ENCODE measurements at regions not wholly inside any gene's neighbourhood (a gene's known extent, or its start where the extent isn't known, plus 50 kb on each side); places are given as distances from the start of the nearest gene placed in this dataset.

- Mint-ChIP-seq H3K4me1 (no peaks in the 10 kb centered on the region), H3K4me3 (no peak overlapping the region), H3K27ac (no peak overlapping the region), H3K27me3 (ENCODE audit: low read depth in 2 of 2) (peaks cover 22 to 57% of the 10 kb centered on the region in 2 donors), H3K9me3 (peaks cover 0 to 2% of the 10 kb centered on the region in 2 donors), H3K36me3 (no peaks in the 10 kb centered on the region)
- Histone ChIP-seq H3K9me3 (ENCODE audit: control insufficient read depth, insufficient read depth, low read length) (no peaks in the 10 kb centered on the region), H3K36me3 (ENCODE audit: control insufficient read depth, insufficient read depth, low read length) (no peaks in the 10 kb centered on the region), H3K4me1 (ENCODE audit: control insufficient read depth, insufficient read depth, low read length) (no peaks in the 10 kb centered on the region), H3K27me3 (ENCODE audit: control insufficient read depth, insufficient read depth, low read length) (no peaks in the 10 kb centered on the region), H3K27ac (ENCODE audit: low read length) (no peak overlapping the region), H3K4me3 (ENCODE audit: low read length) (no peak overlapping the region)
- 84% methylated on average over 4 of the region's 4 CpGs for WGBS (ENCODE audit: insufficient coverage)
- DNase-seq: no peak
- intact Hi-C loops (cut with micrococcal nuclease): loop anchor here (5.0 kb wide), 1 partner anchor 202 kb away; no protein-coding TSS in a partner anchor
- TF ChIP-seq CTCF (IDR thresholded peaks at IDR 0.05): no peak
- no peak for ATAC-seq
Observed at GRCh38 chr16:86764551-86764950, 186.2 kb downstream of the FOXL1 start.

DNA sequence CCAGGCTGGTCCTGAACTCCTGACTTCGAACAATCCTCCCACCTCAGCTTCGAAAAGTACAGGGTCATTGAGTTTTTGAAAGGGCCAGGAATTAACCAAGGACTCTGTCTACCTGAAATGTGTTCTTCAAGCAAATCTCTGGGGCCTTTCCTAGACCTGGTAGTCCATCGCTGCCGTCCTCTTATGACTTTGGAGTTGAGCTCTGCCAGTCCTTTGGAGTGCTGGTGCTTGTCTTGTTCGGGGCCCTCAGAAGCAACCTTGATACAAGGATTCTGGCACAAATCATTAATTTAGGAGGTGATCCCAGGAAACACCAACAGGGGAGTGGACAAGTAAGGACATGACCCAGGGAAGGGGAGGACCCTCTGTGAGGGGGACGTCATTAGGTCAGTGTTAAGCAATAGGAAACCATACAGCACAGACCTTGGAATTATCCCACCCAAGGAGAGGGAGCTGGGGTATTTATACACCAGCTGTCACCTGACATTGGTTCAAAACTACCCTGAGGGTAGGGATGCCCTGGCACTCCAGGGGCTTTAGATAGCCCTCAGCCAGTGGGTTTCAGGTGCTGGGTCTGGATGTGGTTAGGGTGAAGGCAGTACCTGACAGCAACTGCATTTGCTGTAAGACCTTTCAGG, 187.2 kb downstream of the FOXL1 start:
- DNase-seq: no peak
- Histone ChIP-seq H3K4me1 (ENCODE audit: control insufficient read depth, insufficient read depth, low read length) (no peaks in the 10 kb centered on the region), H3K27me3 (ENCODE audit: control insufficient read depth, insufficient read depth, low read length) (no peaks in the 10 kb centered on the region), H3K9me3 (ENCODE audit: control insufficient read depth, insufficient read depth, low read length) (no peaks in the 10 kb centered on the region), H3K4me3 (ENCODE audit: low read length) (no peak overlapping the region), H3K36me3 (ENCODE audit: control insufficient read depth, insufficient read depth, low read length) (no peaks in the 10 kb centered on the region), H3K27ac (ENCODE audit: low read length) (no peak overlapping the region)
- no peak for ATAC-seq
- Mint-ChIP-seq H3K27ac (no peak overlapping the region), H3K9me3 (peaks cover 0 to 2% of the 10 kb centered on the region in 2 donors), H3K4me1 (no peaks in the 10 kb centered on the region), H3K27me3 (ENCODE audit: low read depth in 2 of 2) (peaks cover 18 to 49% of the 10 kb centered on the region in 2 donors), H3K36me3 (no peaks in the 10 kb centered on the region), H3K4me3 (no peak overlapping the region)
- 85% methylated on average over 5 of the region's 6 CpGs for WGBS (ENCODE audit: insufficient coverage)
- intact Hi-C loops (cut with micrococcal nuclease): no loop called here
- no peak for TF ChIP-seq CTCF (IDR thresholded peaks at IDR 0.05)

DNA sequence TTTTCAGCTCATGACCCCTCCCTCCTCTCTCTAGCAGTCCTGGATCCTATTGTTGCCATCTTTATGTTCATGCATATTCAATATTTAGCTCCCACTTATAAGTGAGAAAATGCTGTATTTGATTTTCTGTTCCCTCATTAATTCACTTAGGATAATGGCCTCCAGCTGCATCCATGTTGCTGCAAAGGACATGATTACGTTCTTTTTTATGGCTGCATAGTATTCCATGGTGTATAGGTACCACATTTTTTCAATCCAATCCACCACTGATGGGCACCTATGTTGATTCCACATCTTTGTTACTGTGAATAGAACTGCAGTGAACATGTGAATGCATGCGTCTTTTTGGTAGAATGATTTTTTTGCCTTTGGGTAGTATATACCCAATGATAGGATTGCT, 188.4 kb downstream of the FOXL1 start:
- intact Hi-C loops (cut with micrococcal nuclease): no loop called here

More for the DNA sequence above, 188.4 kb downstream of the FOXL1 start:
- Histone ChIP-seq H3K9me3 (ENCODE audit: control insufficient read depth, insufficient read depth, low read length) (no peaks in the 10 kb centered on the region), H3K4me3 (ENCODE audit: low read length) (no peak overlapping the region), H3K27me3 (ENCODE audit: control insufficient read depth, insufficient read depth, low read length) (no peaks in the 10 kb centered on the region), H3K36me3 (ENCODE audit: control insufficient read depth, insufficient read depth, low read length) (no peaks in the 10 kb centered on the region), H3K27ac (ENCODE audit: low read length) (no peak overlapping the region), H3K4me1 (ENCODE audit: control insufficient read depth, insufficient read depth, low read length) (no peaks in the 10 kb centered on the region)
- ATAC-seq: no peak
- no peak for DNase-seq
- no peak for TF ChIP-seq CTCF (IDR thresholded peaks at IDR 0.05)
- H3K36me3 Mint-ChIP-seq: no peaks in the 10 kb centered on the region
- H3K27ac Mint-ChIP-seq: no peak overlapping the region
- no peak overlapping the region for H3K4me3 Mint-ChIP-seq
- WGBS (ENCODE audit: insufficient coverage): 77% methylated on average over 2 of the region's 2 CpGs
- peaks cover 0 to 2% of the 10 kb centered on the region in 2 donors for H3K9me3 Mint-ChIP-seq
- no peaks in the 10 kb centered on the region for H3K4me1 Mint-ChIP-seq
- H3K27me3 Mint-ChIP-seq (ENCODE audit: low read depth in 2 of 2): peaks cover 18 to 44% of the 10 kb centered on the region in 2 donors

All from natural killer cell (primary cell).